Lower lobe of right lung (tissue), 2 donors: ENCODE measurements at regions not wholly inside any gene's neighbourhood (a gene's known extent, or its start where the extent isn't known, plus 50 kb on each side); places are given as distances from the start of the nearest gene placed in this dataset.

Experiments used
- ATAC-seq, 2 donors: fragments of 200-7000 bp; cut with Tn5 transposase; one replicate each; pipeline ENCODE4 v1.9.1; 2020 to 2022; ENCODE audit warnings: mild to moderate bottlenecking in 2 of 2, moderate library complexity in 2 of 2
- DNase-seq: peaks from one replicate; pipeline ENCODE4 v3.0.0-alpha.2; 2020
- H3K27ac ChIP-seq: fragments of 200-600 bp; one replicate; pipeline ENCODE4 v1.8.0; 2022
- H3K27me3 ChIP-seq: fragments of 200-600 bp; one replicate; pipeline ENCODE4 v1.8.0; 2022; ENCODE audit warnings: low read depth
- H3K36me3 ChIP-seq: fragments of 200-600 bp; one replicate; pipeline ENCODE4 v1.8.0; 2022; ENCODE audit warnings: mild to moderate bottlenecking
- H3K4me1 ChIP-seq: fragments of 200-600 bp; one replicate; pipeline ENCODE4 v1.8.0; 2022
- H3K4me3 ChIP-seq: fragments of 200-600 bp; one replicate; pipeline ENCODE4 v1.8.0; 2022; ENCODE audit warnings: mild to moderate bottlenecking
- H3K9me3 ChIP-seq: fragments of 200-600 bp; one replicate; pipeline ENCODE4 v1.8.0; 2022
- intact Hi-C: fragments of 100-400 bp; cut with DNase I; formaldehyde crosslinking; loops from one replicate; pipeline ENCODE4 v1.11.0; 2022
- TF ChIP-seq, protein P1 (sequence below): fragments of 200-600 bp; IDR thresholded peaks from one replicate; pipeline ENCODE4 v1.8.0; 2022; ENCODE audit warnings: antibody characterized with exemption, mild to moderate bottlenecking
- donor health status: DM: no; HTN: yes; CAD: no; lungs with severe emphysema.

DNA sequence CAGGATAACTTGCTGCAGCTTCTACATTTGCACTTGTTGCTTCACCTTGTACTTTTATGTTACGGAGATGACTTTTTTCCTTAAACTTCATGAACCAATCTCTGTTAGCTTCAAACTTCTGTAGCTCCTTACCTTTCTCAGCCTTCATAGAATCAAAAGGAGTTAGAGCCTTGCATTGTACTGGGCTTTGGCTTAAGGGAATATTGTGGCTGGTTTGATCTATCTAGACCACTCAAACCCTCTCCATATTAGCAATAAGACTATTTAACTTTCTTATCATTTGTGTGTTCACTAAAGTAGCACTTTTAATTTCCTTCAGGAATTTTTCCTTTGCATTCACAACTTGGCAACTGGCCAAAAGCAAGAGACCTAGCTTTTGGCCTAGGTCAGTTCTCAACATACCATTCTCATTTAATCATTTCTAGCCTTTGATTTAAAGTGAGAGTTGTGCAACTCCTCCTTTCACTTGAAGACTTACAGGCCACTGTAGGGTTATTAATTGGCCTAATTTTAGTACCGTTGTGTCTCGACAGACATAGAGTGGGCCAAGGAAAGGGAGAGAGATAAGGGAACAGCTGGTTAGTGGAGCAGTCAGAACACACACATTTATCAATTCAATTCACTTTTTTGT lies 63.7 kb downstream of the SHOC1 start:
- ATAC-seq (peak; percentile 68 to 91), DNase-seq (no peak)
- Histone ChIP-seq H3K9me3 (peaks cover 10% of the 10 kb centered on the region), H3K4me1 (no peaks in the 10 kb centered on the region), H3K36me3 (no peaks in the 10 kb centered on the region), H3K27ac (no peak overlapping the region), H3K27me3 (no peaks in the 10 kb centered on the region), H3K4me3 (no peak overlapping the region)
- TF ChIP-seq, protein P1, sequence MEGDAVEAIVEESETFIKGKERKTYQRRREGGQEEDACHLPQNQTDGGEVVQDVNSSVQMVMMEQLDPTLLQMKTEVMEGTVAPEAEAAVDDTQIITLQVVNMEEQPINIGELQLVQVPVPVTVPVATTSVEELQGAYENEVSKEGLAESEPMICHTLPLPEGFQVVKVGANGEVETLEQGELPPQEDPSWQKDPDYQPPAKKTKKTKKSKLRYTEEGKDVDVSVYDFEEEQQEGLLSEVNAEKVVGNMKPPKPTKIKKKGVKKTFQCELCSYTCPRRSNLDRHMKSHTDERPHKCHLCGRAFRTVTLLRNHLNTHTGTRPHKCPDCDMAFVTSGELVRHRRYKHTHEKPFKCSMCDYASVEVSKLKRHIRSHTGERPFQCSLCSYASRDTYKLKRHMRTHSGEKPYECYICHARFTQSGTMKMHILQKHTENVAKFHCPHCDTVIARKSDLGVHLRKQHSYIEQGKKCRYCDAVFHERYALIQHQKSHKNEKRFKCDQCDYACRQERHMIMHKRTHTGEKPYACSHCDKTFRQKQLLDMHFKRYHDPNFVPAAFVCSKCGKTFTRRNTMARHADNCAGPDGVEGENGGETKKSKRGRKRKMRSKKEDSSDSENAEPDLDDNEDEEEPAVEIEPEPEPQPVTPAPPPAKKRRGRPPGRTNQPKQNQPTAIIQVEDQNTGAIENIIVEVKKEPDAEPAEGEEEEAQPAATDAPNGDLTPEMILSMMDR = no peak
- intact Hi-C loops = no loop called here

DNA sequence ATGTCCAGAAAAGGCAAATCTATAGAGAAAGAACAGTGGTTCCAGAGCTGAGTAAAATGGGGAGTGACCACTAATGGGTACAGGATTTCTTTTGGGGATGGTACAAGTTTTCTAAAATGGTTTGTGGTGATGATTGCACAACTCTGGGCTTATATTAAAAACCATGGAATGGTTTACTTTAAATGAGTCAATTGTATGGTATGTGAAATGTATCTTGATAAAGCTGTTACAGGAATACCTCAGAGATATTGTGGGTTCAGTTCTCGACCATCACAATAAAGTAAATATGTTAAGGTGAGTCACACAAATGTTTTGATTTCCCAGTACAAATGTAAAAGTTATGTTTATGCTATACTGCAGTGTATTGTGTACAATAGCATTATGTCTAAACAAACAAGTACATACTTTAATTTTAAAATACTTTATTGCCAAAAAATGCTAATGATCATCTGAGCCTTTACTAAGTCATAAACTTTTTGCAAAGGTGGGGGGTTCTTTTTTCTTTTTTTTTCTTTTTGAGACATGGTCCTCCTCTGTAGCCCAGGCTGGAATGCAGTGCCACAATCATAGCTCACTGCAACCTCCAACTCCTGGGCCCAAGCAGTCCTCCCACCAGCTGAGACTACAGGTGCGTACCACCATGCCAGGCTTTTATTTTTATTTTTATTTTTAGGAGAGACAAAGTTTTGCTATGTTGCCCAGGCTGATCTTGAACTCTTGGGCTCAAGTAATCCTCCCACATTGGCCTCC lies 65.9 kb downstream of the SHOC1 start:
- Histone ChIP-seq H3K4me3 (no peak overlapping the region), H3K36me3 (no peaks in the 10 kb centered on the region), H3K27me3 (no peaks in the 10 kb centered on the region), H3K27ac (no peak overlapping the region), H3K4me1 (no peaks in the 10 kb centered on the region), H3K9me3 (peaks cover 10% of the 10 kb centered on the region)
- TF ChIP-seq, protein P1 = no peak
- intact Hi-C loops = no loop called here
- ATAC-seq (peak in 1 of 2 donors; percentile 40), DNase-seq (no peak)

DNA sequence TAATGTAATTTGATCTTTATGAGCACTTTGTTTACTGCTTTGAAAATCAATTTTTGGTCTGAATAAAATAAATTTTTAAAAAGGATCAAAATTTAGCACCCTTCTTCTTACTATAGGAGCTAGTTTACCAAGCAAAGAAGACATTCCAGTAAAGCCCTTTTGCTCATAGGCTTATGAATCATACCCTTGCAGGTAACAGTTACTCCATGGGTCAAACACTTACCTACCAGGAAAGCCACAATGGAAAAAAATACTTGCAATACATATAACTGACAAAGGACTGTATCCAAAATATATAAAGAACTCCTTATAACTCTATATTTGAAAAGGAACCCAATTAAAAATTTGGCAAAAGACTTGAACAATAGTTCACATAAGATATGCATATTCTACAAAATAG lies 66.6 kb downstream of the SHOC1 start:
- no peaks in the 10 kb centered on the region for H3K4me1 ChIP-seq
- intact Hi-C loops = no loop called here
- no peaks in the 10 kb centered on the region for H3K27me3 ChIP-seq
- no peak overlapping the region for H3K27ac ChIP-seq
- H3K4me3 ChIP-seq = no peak overlapping the region
- no peak for DNase-seq
- no peaks in the 10 kb centered on the region for H3K36me3 ChIP-seq
- no peak for ATAC-seq
- TF ChIP-seq, protein P1 = no peak
- H3K9me3 ChIP-seq = peaks cover 10% of the 10 kb centered on the region

DNA sequence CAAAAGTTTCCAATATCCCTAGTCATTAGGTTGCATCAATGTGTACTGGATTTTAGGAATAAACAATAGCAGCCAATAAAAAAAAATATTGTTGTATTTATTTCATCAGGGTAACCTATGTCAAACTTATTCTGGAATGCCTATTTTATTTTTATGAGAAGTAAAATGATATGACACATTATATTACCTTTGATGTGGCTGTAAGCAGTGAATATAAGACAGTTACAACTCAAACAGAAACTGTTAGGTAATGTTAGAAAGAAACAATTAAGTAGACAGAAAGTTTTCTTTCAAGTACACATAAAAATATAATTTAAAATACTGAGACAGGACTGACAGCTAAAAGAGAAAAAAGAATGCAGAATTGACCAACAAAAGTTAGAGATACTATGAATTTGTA lies 65.5 kb downstream of the GNG10 start:
- Histone ChIP-seq H3K4me3 (no peak overlapping the region), H3K9me3 (peaks cover 10% of the 10 kb centered on the region), H3K27me3 (no peaks in the 10 kb centered on the region), H3K27ac (no peak overlapping the region), H3K36me3 (no peaks in the 10 kb centered on the region), H3K4me1 (no peaks in the 10 kb centered on the region)
- TF ChIP-seq, protein P1 = no peak
- intact Hi-C loops = no loop called here
- ATAC-seq (no peak), DNase-seq (no peak)

DNA sequence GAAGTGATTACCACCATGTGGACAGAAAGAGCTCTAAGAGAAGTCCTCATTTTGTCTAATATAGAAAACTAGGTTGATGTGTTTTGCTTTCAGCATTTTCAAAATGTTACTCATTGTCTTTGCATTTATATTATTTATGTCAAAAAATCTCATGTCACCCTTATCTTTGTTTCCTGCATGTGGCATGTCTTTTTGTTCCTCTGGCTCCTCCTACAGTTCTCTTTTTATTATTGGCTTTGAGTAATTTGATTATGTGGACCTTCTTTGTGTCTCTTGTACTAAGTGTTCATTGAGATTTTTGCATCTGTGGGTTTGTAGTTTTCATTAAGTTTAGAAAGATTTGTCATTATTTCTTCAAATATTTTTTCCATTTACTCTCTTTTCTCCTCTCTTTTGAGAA lies 58.8 kb downstream of the GNG10 start:
- TF ChIP-seq, protein P1 = no peak

More for the DNA sequence above, 58.8 kb downstream of the GNG10 start:
- Histone ChIP-seq H3K36me3 (no peaks in the 10 kb centered on the region), H3K4me3 (no peak overlapping the region), H3K9me3 (no peaks in the 10 kb centered on the region), H3K27ac (no peak overlapping the region), H3K4me1 (no peaks in the 10 kb centered on the region), H3K27me3 (no peaks in the 10 kb centered on the region)
- no peak for DNase-seq
- intact Hi-C loops = no loop called here
- no peak for ATAC-seq
